H7 (cell line): ENCODE measurements at regions not wholly inside any gene's neighbourhood (a gene's known extent, or its start where the extent isn't known, plus 50 kb on each side); places are given as distances from the start of the nearest gene placed in this dataset.

Experiments used
- DNase-seq: peaks from one replicate; pipeline ENCODE4 v3.0.0; 2012
- H3K27me3 ChIP-seq: 2 replicates; pipeline ENCODE4 v1.6.0; 2011; ENCODE audit warnings: mild to moderate bottlenecking, low read length; ENCODE audit not compliant: control insufficient read depth, insufficient read depth
- H3K36me3 ChIP-seq: replicated peaks from 2 replicates; pipeline ENCODE4 v1.5.1; 2011; ENCODE audit warnings: low read length; ENCODE audit not compliant: control insufficient read depth, insufficient read depth
- H3K4me3 ChIP-seq: 2 replicates; pipeline ENCODE4 v1.5.1; 2011; ENCODE audit warnings: low read depth, mild to moderate bottlenecking, control low read depth, low read length, moderate library complexity; ENCODE audit not compliant: insufficient read depth

GRCh38 chr16:60310846-60311445, 1576.8 kb upstream of the GOT2 start:
- H3K36me3 ChIP-seq, result no peaks in the 10 kb centered on the region
- DNase-seq, result no peak

DNA sequence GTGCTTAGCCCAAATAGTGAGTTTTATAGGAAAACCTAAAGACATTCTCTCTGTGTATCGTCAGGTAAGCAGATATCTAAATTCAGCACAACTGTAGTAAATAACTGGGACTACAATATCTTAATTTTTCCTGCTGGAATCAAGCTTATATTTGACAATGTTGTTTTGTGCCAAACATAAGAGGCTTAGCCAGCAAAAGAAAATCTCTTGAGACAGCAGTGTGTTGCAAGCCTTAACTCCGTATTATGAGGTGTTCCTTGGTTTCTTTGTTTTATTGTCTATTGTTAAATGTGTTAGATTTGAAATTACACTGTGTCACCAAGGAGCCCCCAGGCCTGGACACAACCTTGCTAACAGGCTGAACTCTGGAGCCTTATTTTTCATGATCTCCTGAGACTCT, 1570.6 kb upstream of the GOT2 start:
- H3K4me3 ChIP-seq, result no peak overlapping the region
- H3K36me3 ChIP-seq, result no peaks in the 10 kb centered on the region
- DNase-seq, result no peak
- no peaks in the 10 kb centered on the region for H3K27me3 ChIP-seq

More at GRCh38 chr16:60310846-60311445, 1576.8 kb upstream of the GOT2 start:
- H3K4me3 ChIP-seq, result no peak overlapping the region
- H3K27me3 ChIP-seq, result no peaks in the 10 kb centered on the region

- DNase-seq, result no peak
- H3K36me3 ChIP-seq, result no peaks in the 10 kb centered on the region
- H3K27me3 ChIP-seq, result no peaks in the 10 kb centered on the region
- H3K4me3 ChIP-seq, result no peak overlapping the region
Observed at GRCh38 chr16:60304066-60304465, 1570.0 kb upstream of the GOT2 start.

DNA sequence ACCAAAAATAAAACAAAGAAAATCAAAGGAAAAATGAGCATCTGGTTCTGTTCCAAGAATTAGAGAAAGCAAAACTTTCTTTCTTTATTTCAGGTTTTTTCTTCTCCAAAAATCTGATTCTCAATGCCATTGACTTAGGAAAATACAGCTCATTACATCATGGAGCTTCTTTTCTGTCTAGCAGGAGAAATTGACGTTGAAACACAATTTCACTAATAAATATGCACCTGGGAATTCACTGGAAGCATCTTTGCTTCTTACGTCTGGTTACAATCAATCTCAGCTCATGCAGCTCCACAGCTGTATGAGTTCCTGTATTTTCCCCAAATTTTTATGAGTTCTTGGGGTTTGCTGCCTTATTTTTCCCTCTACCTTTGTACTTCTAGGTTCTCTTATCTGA, 1568.6 kb upstream of the GOT2 start:
- no peak for DNase-seq
- Histone ChIP-seq H3K36me3 (no peaks in the 10 kb centered on the region), H3K4me3 (no peak overlapping the region), H3K27me3 (no peaks in the 10 kb centered on the region)

- Histone ChIP-seq H3K27me3 (no peaks in the 10 kb centered on the region), H3K4me3 (no peak overlapping the region), H3K36me3 (no peaks in the 10 kb centered on the region)
- no peak for DNase-seq
Observed at GRCh38 chr16:60302261-60302660, 1568.1 kb upstream of the GOT2 start.

- Histone ChIP-seq H3K36me3 (no peaks in the 10 kb centered on the region), H3K4me3 (no peak overlapping the region), H3K27me3 (no peaks in the 10 kb centered on the region)
- DNase-seq, result no peak
Observed at GRCh38 chr16:60299241-60299776, 1565.2 kb upstream of the GOT2 start.

- no peak for DNase-seq
- no peaks in the 10 kb centered on the region for H3K27me3 ChIP-seq
- H3K36me3 ChIP-seq, result no peaks in the 10 kb centered on the region
- no peak overlapping the region for H3K4me3 ChIP-seq
Observed at GRCh38 chr16:60295451-60295850, 1561.3 kb upstream of the GOT2 start.

DNA sequence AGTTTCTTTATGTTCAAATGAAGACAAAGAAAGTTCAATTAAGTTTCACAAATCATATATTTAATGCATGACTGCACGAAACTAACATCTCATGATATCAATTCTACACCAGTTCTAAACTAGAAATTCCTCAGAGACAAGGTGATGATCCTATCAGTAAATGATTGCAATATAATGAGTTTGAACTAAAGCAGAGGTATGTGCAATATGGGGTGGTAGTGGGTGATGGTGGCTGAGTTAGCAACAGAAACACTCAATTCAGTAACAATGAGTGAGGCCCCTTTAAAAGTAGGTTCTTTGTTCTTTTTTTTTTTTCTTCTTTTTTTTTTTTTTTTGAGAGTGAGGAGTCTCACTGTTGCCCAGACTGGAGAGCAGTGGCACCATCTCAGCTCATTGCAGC, 1551.7 kb upstream of the GOT2 start:
- Histone ChIP-seq H3K4me3 (no peak overlapping the region), H3K27me3 (no peaks in the 10 kb centered on the region), H3K36me3 (no peaks in the 10 kb centered on the region)
- DNase-seq, result no peak

- Histone ChIP-seq H3K36me3 (no peaks in the 10 kb centered on the region), H3K4me3 (no peak overlapping the region), H3K27me3 (no peaks in the 10 kb centered on the region)
- peak; percentile 6 for DNase-seq
Observed at GRCh38 chr16:60279061-60279665, 1545.0 kb upstream of the GOT2 start.

DNA sequence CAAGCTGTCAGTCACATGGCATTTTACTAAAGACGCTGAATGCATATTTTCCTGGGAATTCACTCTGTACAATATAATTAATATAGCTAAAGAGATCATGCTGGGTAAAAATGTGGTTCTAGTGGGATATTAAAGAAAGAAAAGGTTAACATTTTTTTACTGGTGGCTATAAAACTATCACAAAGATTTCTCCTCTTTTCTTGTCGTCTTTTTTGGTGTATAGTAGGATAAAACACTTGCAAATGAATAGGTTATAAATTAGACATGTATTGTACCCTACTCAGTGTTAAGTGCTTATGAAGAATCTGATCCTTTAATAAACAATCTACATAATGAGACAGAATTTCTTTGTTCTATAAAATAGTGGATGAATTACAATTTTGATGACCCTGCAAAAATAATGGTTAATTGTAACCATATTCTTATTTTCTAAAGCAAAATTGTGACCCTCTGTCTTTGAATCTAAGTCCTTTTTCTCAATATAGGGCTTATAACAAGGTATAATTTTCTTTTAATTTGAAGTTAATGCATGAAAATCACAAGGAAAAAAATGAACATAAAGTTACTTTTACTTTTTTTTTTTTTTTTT, 1540.4 kb upstream of the GOT2 start:
- Histone ChIP-seq H3K4me3 (no peak overlapping the region), H3K36me3 (no peaks in the 10 kb centered on the region)

GRCh38 chr16:60271781-60272180, 1537.7 kb upstream of the GOT2 start:
- H3K36me3 ChIP-seq, result no peaks in the 10 kb centered on the region
- no peak overlapping the region for H3K4me3 ChIP-seq
- H3K27me3 ChIP-seq, result no peaks in the 10 kb centered on the region
- no peak for DNase-seq

More for the DNA sequence above, 1540.4 kb upstream of the GOT2 start:
- DNase-seq, result no peak
- H3K27me3 ChIP-seq, result no peaks in the 10 kb centered on the region

GRCh38 chr16:60271025-60271771, 1537.1 kb upstream of the GOT2 start:
- H3K36me3 ChIP-seq, result no peaks in the 10 kb centered on the region
- peak; percentile 6 for DNase-seq
- no peaks in the 10 kb centered on the region for H3K27me3 ChIP-seq
- no peak overlapping the region for H3K4me3 ChIP-seq

DNA sequence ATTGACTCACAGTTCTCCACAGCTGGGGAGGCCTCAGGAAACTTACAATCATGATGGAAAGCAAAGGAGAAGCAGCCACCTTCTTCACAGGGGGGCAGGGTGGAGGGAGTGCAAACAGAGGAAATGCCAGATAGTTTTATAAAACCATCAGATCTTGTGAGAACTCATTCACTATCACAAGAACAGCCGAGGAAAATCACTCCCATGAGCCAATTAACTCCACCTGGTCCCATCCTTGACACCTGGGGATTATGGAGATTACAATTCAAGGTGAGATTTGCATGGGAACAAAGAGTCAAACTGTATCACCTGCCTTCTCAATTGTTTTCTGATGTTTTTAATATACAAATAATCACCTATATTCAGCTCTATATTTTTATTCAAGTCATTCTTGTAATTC, 1527.3 kb upstream of the GOT2 start:
- H3K36me3 ChIP-seq, result no peaks in the 10 kb centered on the region
- H3K4me3 ChIP-seq, result no peak overlapping the region
- DNase-seq, result peak; percentile 5
- H3K27me3 ChIP-seq, result no peaks in the 10 kb centered on the region

DNA sequence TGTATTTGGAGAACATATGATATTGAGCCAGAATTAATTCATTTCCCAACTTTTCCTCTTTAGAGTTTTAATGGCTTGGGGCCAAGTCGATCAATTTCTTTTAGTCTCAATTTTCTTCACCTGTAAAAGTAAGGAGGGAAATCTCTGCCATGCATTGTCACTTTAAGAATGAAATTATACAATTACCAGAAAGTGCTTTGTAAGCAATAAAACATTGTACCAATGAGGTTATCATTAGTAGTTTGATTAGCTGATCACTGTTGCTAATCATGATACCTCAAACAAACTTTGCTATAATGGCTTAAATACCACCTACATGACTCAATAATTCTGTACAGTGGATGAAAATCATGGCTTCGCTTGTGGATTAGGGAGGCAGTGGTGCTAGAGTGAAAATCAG, 1525.8 kb upstream of the GOT2 start:
- no peak overlapping the region for H3K4me3 ChIP-seq

DNA sequence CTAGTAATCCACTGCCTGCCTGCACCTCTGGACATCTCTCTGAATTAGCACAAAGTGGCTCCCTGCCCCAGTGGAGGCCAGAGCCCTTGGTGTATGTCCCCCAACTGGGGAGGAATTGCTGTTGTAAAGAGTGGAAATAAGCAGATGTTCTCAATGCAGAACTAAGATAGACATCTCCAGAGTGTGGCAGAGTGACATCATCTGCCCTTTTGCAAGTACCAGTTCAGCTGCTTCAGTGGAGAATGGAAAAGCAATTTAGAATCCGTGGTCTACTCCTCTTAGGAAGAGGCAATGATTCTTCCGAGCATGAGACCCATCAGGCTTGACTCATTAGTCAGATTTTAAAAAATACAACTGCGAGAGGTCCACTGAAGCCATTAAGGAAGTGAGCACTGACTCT, 1512.0 kb upstream of the GOT2 start:
- H3K27me3 ChIP-seq, result no peaks in the 10 kb centered on the region
- H3K4me3 ChIP-seq, result no peak overlapping the region
- no peaks in the 10 kb centered on the region for H3K36me3 ChIP-seq
- no peak for DNase-seq

More for the DNA sequence above, 1525.8 kb upstream of the GOT2 start:
- H3K27me3 ChIP-seq, result no peaks in the 10 kb centered on the region
- H3K36me3 ChIP-seq, result no peaks in the 10 kb centered on the region
- DNase-seq, result no peak
